H1 (cell line): ENCODE measurements at regions not wholly inside any gene's neighbourhood (a gene's known extent, or its start where the extent isn't known, plus 50 kb on each side); places are given as distances from the start of the nearest gene placed in this dataset.

Source experiments
- CREB1 ChIP-seq: IDR thresholded peaks from 2 replicates; pipeline ENCODE4 v1.6.1; 2012; ENCODE audit warnings: inconsistent platforms
- FOSL1 ChIP-seq: IDR thresholded peaks from 2 replicates; pipeline ENCODE4 v1.6.1; 2011; ENCODE audit warnings: mild to moderate bottlenecking, low read depth, low read length, moderate library complexity; ENCODE audit not compliant: insufficient read depth
- NRF1 ChIP-seq: IDR thresholded peaks from 2 replicates; pipeline ENCODE4 v1.6.1; 2011; ENCODE audit warnings: mild to moderate bottlenecking, low read depth, low read length, improper control_type of control experiment
- SIRT6 ChIP-seq: IDR thresholded peaks from one replicate; pipeline ENCODE4 v1.7.1; 2012; ENCODE audit warnings: low read length, inconsistent platforms
- SIX5 ChIP-seq: IDR thresholded peaks from 2 replicates; pipeline ENCODE4 v1.6.1; 2011; ENCODE audit warnings: mild to moderate bottlenecking, low read depth, low read length
- SP1 ChIP-seq: IDR thresholded peaks from 2 replicates; pipeline ENCODE4 v1.6.1; 2011; ENCODE audit warnings: low read depth, low read length
- SP4 ChIP-seq: IDR thresholded peaks from 2 replicates; pipeline ENCODE4 v1.6.1; 2012; ENCODE audit warnings: low read length, inconsistent platforms
- TAF7 ChIP-seq: optimal IDR thresholded peaks from 2 replicates; pipeline ENCODE3; 2011; ENCODE audit warnings: low read depth, mild to moderate bottlenecking, inconsistent platforms, low read length, moderate library complexity, borderline replicate concordance
- TF ChIP-seq, protein P1 (sequence below): fragments of 300-600 bp; sonication (generic); IDR thresholded peaks from 2 replicates; pipeline ENCODE4 v1.7.1; 2012; ENCODE audit warnings: low read length, moderate library complexity, mild to moderate bottlenecking, inconsistent platforms; ENCODE audit not compliant: insufficient replicate concordance

DNA sequence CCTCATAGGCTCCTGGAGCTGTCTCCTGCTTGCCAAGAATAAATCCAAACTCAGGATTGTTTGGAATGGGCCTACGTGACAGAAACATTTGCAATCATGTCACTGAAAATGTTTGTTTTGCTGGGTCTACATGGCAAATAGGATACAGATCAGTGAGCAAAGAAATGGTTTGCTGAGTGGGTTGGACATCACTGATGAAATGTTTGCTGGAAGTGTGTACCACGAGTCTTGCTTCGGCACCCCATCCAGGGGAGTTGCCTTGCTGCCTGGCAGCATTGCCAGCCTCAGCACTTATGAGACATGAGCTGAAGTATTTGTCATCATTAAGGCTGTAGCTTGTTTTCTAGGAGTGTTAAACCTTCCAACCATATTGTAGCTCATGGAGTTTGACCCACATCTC, 213.3 kb upstream of the CFAP20DC start (continued):
- TF ChIP-seq, protein P1, sequence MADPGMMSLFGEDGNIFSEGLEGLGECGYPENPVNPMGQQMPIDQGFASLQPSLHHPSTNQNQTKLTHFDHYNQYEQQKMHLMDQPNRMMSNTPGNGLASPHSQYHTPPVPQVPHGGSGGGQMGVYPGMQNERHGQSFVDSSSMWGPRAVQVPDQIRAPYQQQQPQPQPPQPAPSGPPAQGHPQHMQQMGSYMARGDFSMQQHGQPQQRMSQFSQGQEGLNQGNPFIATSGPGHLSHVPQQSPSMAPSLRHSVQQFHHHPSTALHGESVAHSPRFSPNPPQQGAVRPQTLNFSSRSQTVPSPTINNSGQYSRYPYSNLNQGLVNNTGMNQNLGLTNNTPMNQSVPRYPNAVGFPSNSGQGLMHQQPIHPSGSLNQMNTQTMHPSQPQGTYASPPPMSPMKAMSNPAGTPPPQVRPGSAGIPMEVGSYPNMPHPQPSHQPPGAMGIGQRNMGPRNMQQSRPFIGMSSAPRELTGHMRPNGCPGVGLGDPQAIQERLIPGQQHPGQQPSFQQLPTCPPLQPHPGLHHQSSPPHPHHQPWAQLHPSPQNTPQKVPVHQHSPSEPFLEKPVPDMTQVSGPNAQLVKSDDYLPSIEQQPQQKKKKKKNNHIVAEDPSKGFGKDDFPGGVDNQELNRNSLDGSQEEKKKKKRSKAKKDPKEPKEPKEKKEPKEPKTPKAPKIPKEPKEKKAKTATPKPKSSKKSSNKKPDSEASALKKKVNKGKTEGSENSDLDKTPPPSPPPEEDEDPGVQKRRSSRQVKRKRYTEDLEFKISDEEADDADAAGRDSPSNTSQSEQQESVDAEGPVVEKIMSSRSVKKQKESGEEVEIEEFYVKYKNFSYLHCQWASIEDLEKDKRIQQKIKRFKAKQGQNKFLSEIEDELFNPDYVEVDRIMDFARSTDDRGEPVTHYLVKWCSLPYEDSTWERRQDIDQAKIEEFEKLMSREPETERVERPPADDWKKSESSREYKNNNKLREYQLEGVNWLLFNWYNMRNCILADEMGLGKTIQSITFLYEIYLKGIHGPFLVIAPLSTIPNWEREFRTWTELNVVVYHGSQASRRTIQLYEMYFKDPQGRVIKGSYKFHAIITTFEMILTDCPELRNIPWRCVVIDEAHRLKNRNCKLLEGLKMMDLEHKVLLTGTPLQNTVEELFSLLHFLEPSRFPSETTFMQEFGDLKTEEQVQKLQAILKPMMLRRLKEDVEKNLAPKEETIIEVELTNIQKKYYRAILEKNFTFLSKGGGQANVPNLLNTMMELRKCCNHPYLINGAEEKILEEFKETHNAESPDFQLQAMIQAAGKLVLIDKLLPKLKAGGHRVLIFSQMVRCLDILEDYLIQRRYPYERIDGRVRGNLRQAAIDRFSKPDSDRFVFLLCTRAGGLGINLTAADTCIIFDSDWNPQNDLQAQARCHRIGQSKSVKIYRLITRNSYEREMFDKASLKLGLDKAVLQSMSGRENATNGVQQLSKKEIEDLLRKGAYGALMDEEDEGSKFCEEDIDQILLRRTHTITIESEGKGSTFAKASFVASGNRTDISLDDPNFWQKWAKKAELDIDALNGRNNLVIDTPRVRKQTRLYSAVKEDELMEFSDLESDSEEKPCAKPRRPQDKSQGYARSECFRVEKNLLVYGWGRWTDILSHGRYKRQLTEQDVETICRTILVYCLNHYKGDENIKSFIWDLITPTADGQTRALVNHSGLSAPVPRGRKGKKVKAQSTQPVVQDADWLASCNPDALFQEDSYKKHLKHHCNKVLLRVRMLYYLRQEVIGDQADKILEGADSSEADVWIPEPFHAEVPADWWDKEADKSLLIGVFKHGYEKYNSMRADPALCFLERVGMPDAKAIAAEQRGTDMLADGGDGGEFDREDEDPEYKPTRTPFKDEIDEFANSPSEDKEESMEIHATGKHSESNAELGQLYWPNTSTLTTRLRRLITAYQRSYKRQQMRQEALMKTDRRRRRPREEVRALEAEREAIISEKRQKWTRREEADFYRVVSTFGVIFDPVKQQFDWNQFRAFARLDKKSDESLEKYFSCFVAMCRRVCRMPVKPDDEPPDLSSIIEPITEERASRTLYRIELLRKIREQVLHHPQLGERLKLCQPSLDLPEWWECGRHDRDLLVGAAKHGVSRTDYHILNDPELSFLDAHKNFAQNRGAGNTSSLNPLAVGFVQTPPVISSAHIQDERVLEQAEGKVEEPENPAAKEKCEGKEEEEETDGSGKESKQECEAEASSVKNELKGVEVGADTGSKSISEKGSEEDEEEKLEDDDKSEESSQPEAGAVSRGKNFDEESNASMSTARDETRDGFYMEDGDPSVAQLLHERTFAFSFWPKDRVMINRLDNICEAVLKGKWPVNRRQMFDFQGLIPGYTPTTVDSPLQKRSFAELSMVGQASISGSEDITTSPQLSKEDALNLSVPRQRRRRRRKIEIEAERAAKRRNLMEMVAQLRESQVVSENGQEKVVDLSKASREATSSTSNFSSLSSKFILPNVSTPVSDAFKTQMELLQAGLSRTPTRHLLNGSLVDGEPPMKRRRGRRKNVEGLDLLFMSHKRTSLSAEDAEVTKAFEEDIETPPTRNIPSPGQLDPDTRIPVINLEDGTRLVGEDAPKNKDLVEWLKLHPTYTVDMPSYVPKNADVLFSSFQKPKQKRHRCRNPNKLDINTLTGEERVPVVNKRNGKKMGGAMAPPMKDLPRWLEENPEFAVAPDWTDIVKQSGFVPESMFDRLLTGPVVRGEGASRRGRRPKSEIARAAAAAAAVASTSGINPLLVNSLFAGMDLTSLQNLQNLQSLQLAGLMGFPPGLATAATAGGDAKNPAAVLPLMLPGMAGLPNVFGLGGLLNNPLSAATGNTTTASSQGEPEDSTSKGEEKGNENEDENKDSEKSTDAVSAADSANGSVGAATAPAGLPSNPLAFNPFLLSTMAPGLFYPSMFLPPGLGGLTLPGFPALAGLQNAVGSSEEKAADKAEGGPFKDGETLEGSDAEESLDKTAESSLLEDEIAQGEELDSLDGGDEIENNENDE = no peak
- TF ChIP-seq NRF1 (no peak), SP4 (no peak), CREB1 (no peak), FOSL1 (no peak), SIX5 (no peak), SIRT6 (no peak), SP1 (no peak), TAF7 (no peak)
